ENCODE measurements at regions not wholly inside any gene's neighbourhood (a gene's known extent, or its start where the extent isn't known, plus 50 kb on each side); places are given as distances from the start of the nearest gene placed in this dataset.
A peak's percentile ranks its signal among the peaks of the same experiment; 100 is the strongest.
"Not testable (repeated sequence)": the region's sequence is repeated elsewhere in the genome, so short reads cannot be mapped to it uniquely, and the experiment has no call there.

- DNase-seq: no peak
These were observed 142.9 kb upstream of the ITGB1 start for GRCh38 chr10:33100781-33101391.

- DNase-seq: no peak
These were observed 141.7 kb upstream of the ITGB1 start for GRCh38 chr10:33099748-33100147.

- no peak for DNase-seq
These were observed 141.1 kb upstream of the ITGB1 start for GRCh38 chr10:33098951-33099663.

GRCh38 chr10:33095867-33096815 is 138.1 kb upstream of the ITGB1 start:
- DNase-seq: no peak

- no peak for DNase-seq
These were observed 136.4 kb upstream of the ITGB1 start for GRCh38 chr10:33094263-33095051.

GRCh38 chr10:33093362-33093761 is 135.3 kb upstream of the ITGB1 start:
- no peak for DNase-seq

GRCh38 chr10:33092596-33092995 is 134.6 kb upstream of the ITGB1 start:
- DNase-seq: no peak

GRCh38 chr10:33091201-33091600 is 133.2 kb upstream of the ITGB1 start:
- DNase-seq: no peak

GRCh38 chr10:33088990-33089389 is 131.0 kb upstream of the ITGB1 start:
- DNase-seq: no peak

- DNase-seq: no peak
These were observed 129.9 kb upstream of the ITGB1 start for GRCh38 chr10:33087922-33088321.

- peak; percentile 46 for DNase-seq
These were observed 129.1 kb upstream of the ITGB1 start for GRCh38 chr10:33087152-33087551.

GRCh38 chr10:33086100-33086499 is 128.1 kb upstream of the ITGB1 start:
- DNase-seq: no peak

- no peak for DNase-seq
These were observed 127.3 kb upstream of the ITGB1 start for GRCh38 chr10:33085313-33085833.

GRCh38 chr10:33084453-33084852 is 126.4 kb upstream of the ITGB1 start:
- no peak for DNase-seq

GRCh38 chr10:33082373-33082895 is 124.4 kb upstream of the ITGB1 start:
- no peak for DNase-seq

- DNase-seq: not testable (repeated sequence)
These were observed 122.4 kb upstream of the ITGB1 start for GRCh38 chr10:33080467-33080866.

- DNase-seq: no peak
These were observed 116.4 kb upstream of the ITGB1 start for GRCh38 chr10:33074443-33074842.

- DNase-seq: no peak
These were observed 115.8 kb upstream of the ITGB1 start for GRCh38 chr10:33073641-33074415.

- DNase-seq: no peak
These were observed 113.8 kb upstream of the ITGB1 start for GRCh38 chr10:33071857-33072256.

GRCh38 chr10:33070101-33070500 is 112.1 kb upstream of the ITGB1 start:
- no peak for DNase-seq

GRCh38 chr10:33067917-33068316 is 109.9 kb upstream of the ITGB1 start:
- no peak for DNase-seq
